Tibial nerve (tissue), 4 donors: ENCODE measurements at regions not wholly inside any gene's neighbourhood (a gene's known extent, or its start where the extent isn't known, plus 50 kb on each side); places are given as distances from the start of the nearest gene placed in this dataset.

Experiments
- DNase-seq, 2 donors: peaks; one replicate each; pipeline ENCODE4 v3.0.0-alpha.2; 2019; ENCODE audit warnings: low spot score in 2 of 2
- H3K27ac ChIP-seq, 4 donors: fragments of 200-600 bp; sonication (generic) in 3 of 4; one replicate each; pipeline ENCODE4 v1.5.1; 2017 to 2019; ENCODE audit warnings: mild to moderate bottlenecking in 1 of 4
- H3K27me3 ChIP-seq, 2 donors: fragments of 200-600 bp; sonication (generic) in 1 of 2; one replicate each; pipeline versions ENCODE4 v1.5.1 to v1.6.0; 2017 to 2019
- H3K36me3 ChIP-seq, 3 donors: fragments of 200-600 bp; sonication (generic); one replicate each; pipeline ENCODE4 v1.5.1; 2018 to 2019
- H3K4me1 ChIP-seq, 4 donors: fragments of 200-600 bp; sonication (generic) in 3 of 4; one replicate each; pipeline ENCODE4 v1.5.1; 2017 to 2019
- H3K4me3 ChIP-seq, 4 donors: fragments of 200-600 bp; sonication (generic) in 3 of 4; one replicate each; pipeline ENCODE4 v1.5.1; 2017 to 2019; ENCODE audit warnings: mild to moderate bottlenecking in 1 of 4, moderate library complexity in 1 of 4
- H3K9me3 ChIP-seq, 4 donors: fragments of 200-600 bp; sonication (generic) in 3 of 4; one replicate each; pipeline ENCODE4 v1.5.1; 2017 to 2019
- CTCF ChIP-seq, 5 experiments: fragments of 200-600 bp in 3 of 5; fragments of 450-650 bp in 2 of 5; sonication (generic) in 3 of 5; IDR thresholded peaks; one replicate each; pipeline ENCODE4 v1.5.1; 2016 to 2019; ENCODE audit warnings: antibody characterized with exemption in 5 of 5, mild to moderate bottlenecking in 3 of 5, moderate library complexity in 2 of 5
- EP300 ChIP-seq, 2 donors: sonication (generic); formaldehyde crosslinking; IDR thresholded peaks; one replicate each; pipeline ENCODE4 v1.6.1; 2017; ENCODE audit warnings: antibody characterized with exemption in 2 of 2, mild to moderate bottlenecking in 1 of 2
- POLR2A ChIP-seq, 2 donors: fragments of 450-650 bp; IDR thresholded peaks; one replicate each; pipeline ENCODE4 v1.6.1; 2017; ENCODE audit warnings: antibody characterized with exemption in 2 of 2, mild to moderate bottlenecking in 2 of 2, moderate library complexity in 2 of 2
- WGBS, 2 donors: methylation state at CpG; one replicate each; pipeline ENCODE4 v1.1.5; 2018; 5-methylcytosine and 5-hydroxymethylcytosine counted together

- 89 to 92% methylated on average over 20 to 23 of the region's 23 CpGs for WGBS, 2 donors
- DNase-seq = no peak
- peaks cover 0 to 11% (median 0%) of the 10 kb centered on the region in 4 donors for H3K9me3 ChIP-seq
- H3K27me3 ChIP-seq = no peaks in the 10 kb centered on the region
- no peak for TF ChIP-seq EP300 (IDR thresholded peaks at IDR 0.05)
- TF ChIP-seq CTCF (IDR thresholded peaks at IDR 0.05) = no peak
- no peak for TF ChIP-seq POLR2A (IDR thresholded peaks at IDR 0.05)
- H3K4me3 ChIP-seq = no peak overlapping the region
- H3K4me1 ChIP-seq = no peaks in the 10 kb centered on the region
- H3K36me3 ChIP-seq = no peaks in the 10 kb centered on the region
- no peak overlapping the region for H3K27ac ChIP-seq
These were observed 548.9 kb downstream of the IRX1 start for GRCh38 chr5:4144411-4145007.

DNA sequence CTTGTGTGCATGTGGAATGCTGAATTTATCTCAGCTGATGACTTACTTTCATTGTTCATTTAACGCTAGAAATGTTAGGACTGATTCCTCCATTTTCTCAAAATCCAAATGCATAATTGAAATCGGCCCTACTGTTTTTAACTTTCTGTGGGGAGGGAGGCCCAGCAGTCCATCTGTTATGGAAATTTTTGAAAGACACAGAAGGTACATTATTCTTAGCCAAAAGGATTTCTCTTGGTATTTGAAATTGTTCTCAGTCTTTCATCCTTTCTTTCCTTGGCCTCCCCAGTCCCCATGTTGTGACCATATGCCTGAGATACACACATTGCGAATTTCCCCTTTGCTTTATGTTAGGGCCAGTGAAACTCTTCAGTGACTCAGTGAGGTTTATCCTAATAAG is 549.9 kb downstream of the IRX1 start:
- DNase-seq = no peak
- Histone ChIP-seq H3K4me3 (no peak overlapping the region), H3K27ac (no peak overlapping the region), H3K36me3 (no peaks in the 10 kb centered on the region), H3K4me1 (no peaks in the 10 kb centered on the region), H3K27me3 (no peaks in the 10 kb centered on the region), H3K9me3 (peaks cover 0 to 11% (median 0%) of the 10 kb centered on the region in 4 donors)
- TF ChIP-seq CTCF (IDR thresholded peaks at IDR 0.05) (no peak), EP300 (IDR thresholded peaks at IDR 0.05) (no peak), POLR2A (IDR thresholded peaks at IDR 0.05) (no peak)
- 57 to 58% methylated on average over 3 of the region's 3 CpGs for WGBS, 2 donors

- Histone ChIP-seq H3K36me3 (no peaks in the 10 kb centered on the region), H3K9me3 (peaks cover 0 to 11% (median 0%) of the 10 kb centered on the region in 4 donors), H3K27ac (no peak overlapping the region), H3K27me3 (no peaks in the 10 kb centered on the region), H3K4me1 (no peaks in the 10 kb centered on the region), H3K4me3 (no peak overlapping the region)
- WGBS, 2 donors = 89 to 91% methylated on average over 3 of the region's 3 CpGs
- TF ChIP-seq POLR2A (IDR thresholded peaks at IDR 0.05) = no peak
- TF ChIP-seq EP300 (IDR thresholded peaks at IDR 0.05) = no peak
- TF ChIP-seq CTCF (IDR thresholded peaks at IDR 0.05) = no peak
- DNase-seq = no peak
These were observed 552.4 kb downstream of the IRX1 start for GRCh38 chr5:4148009-4148408.

DNA sequence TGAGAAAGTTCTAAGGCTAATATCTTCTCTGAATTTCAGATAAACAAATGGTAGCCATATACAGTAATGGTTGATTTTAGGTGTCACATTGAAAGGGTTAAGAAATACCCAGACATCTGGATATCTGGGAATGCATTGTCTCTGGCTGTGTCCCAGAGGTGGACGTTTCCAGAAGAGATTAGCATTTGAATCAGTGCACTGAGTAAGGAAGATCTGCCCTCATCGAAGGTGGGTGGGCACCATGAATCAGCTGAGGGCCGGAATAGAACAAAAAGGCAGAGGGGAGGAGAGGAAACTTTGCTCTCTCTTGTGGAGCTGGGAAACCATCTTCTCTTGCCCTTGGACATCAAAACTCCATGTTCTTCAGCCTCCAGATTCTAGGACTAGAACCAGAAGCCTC is 554.4 kb downstream of the IRX1 start:
- DNase-seq = no peak
- no peaks in the 10 kb centered on the region for H3K36me3 ChIP-seq
- 45 to 56% methylated on average over 3 of the region's 3 CpGs for WGBS, 2 donors
- TF ChIP-seq EP300 (IDR thresholded peaks at IDR 0.05) (no peak), POLR2A (IDR thresholded peaks at IDR 0.05) (no peak), CTCF (IDR thresholded peaks at IDR 0.05) (no peak)
- peaks cover 0 to 9% (median 0%) of the 10 kb centered on the region in 4 donors for H3K9me3 ChIP-seq
- no peaks in the 10 kb centered on the region for H3K4me1 ChIP-seq
- no peak overlapping the region for H3K27ac ChIP-seq
- no peak overlapping the region for H3K4me3 ChIP-seq
- H3K27me3 ChIP-seq = no peaks in the 10 kb centered on the region

DNA sequence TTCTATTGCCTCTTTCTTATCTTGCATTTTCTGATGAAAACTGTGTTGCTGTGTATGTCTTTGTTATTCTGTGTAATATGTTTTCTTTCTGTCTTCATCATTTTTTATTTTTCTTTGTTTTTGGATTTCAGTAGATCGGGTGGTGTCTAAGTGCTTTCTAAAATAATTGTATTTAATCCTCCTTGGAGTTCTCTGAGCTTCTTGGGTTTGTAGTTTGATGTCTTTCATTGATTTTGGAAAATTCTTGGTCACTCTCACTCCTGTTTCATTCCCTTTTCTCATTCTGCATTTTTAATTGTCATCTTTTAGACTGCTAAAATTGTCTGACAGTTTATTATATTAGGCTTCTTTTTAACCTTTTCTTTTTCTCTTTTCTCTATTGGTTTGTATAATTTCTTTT is 560.5 kb downstream of the IRX1 start:
- H3K4me3 ChIP-seq = no peak overlapping the region
- no peak for DNase-seq
- TF ChIP-seq CTCF (IDR thresholded peaks at IDR 0.05) = no peak
- no peak for TF ChIP-seq POLR2A (IDR thresholded peaks at IDR 0.05)
- TF ChIP-seq EP300 (IDR thresholded peaks at IDR 0.05) = no peak
- H3K4me1 ChIP-seq = no peaks in the 10 kb centered on the region
- H3K27me3 ChIP-seq = no peaks in the 10 kb centered on the region
- H3K36me3 ChIP-seq = no peaks in the 10 kb centered on the region
- peaks cover 0 to 11% (median 3%) of the 10 kb centered on the region in 4 donors for H3K9me3 ChIP-seq
- H3K27ac ChIP-seq = no peak overlapping the region
- 80 to 83% methylated on average over 1 of the region's 1 CpG for WGBS, 2 donors
